Cardiac fibroblast (primary cell): ENCODE measurements at regions not wholly inside any gene's neighbourhood (a gene's known extent, or its start where the extent isn't known, plus 50 kb on each side); places are given as distances from the start of the nearest gene placed in this dataset.

Experiments
- DNase-seq, 2 donors: peaks; one replicate each; pipeline versions ENCODE4 v3.0.0 to v3.0.0-alpha.2; 2010; ENCODE audit warnings: low read depth in 2 of 2
- H3K4me3 ChIP-seq, 2 donors: replicated peaks in 1 of 2; 1 replicate in 1 of 2; 2 replicates in 1 of 2; pipeline ENCODE4 v1.5.1; 2011; ENCODE audit warnings: low read depth in 2 of 2, low read length in 2 of 2, mild to moderate bottlenecking in 2 of 2, moderate library complexity in 1 of 2
- CTCF ChIP-seq: IDR thresholded peaks from one replicate; pipeline ENCODE4 v1.5.1; 2011; ENCODE audit warnings: low read depth, mild to moderate bottlenecking, low read length, inconsistent platforms

DNA sequence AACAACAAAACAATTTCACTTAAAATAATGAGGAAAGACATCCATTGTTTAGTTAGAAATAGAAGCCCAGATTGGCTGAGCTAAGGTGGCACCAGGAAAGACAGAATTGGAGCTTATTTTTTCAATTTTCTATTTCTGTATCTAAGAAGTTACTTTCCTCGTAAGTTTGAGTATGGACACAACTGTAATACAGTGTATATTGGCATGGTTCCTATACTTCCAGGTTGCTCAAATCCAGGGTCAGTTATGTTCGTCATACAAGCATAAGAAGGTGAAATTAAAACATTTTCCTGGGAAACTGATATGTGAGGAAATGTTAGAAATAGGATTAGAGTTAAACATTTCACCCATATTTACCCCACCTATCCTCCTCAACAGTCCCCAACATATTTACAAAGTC lies 170.4 kb upstream of the AGA start:
- TF ChIP-seq CTCF = no peak
- H3K4me3 ChIP-seq = no peak overlapping the region
- no peak for DNase-seq

DNA sequence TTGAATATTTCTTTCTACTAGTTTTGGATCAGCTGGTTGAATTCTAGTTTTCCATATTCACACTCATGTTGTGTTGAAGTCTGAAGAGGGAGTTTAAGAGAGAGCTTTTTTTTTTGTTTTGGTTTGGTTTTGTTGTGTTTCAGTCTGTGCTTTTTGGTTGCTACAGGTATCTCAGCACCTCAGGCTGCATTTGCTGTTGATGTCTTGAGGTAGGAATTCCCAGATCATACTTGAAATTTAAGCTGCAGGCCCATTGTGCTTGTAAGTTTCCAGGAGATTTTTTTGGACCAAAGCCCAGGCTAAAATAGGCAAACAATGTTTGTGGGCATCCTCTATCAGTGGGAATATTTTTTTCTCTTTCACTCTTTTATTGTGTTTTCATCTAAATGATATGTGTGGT lies 190.2 kb upstream of the AGA start:
- no peak overlapping the region for H3K4me3 ChIP-seq
- no peak for DNase-seq
- no peak for TF ChIP-seq CTCF

DNA sequence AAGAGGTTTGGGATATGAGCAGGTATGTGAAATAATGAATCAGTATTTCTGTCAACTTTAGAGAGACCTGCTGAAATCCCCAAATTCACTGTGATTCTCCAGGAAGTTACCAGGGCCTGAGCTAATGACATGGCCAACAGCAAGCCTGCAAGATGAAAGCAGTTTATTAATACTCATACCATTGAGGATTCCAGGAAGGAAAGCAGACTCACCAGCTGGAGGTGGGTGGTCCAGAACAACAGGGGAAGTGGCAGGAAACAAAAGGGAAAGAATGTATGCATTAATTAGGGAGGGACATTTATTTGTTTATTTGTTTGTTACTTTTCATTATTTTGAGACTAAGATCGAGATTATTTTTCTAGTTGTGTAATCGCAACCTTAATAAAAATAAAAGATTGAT lies 196.6 kb upstream of the AGA start:
- TF ChIP-seq CTCF = no peak
- no peak for DNase-seq
- no peak overlapping the region for H3K4me3 ChIP-seq

DNA sequence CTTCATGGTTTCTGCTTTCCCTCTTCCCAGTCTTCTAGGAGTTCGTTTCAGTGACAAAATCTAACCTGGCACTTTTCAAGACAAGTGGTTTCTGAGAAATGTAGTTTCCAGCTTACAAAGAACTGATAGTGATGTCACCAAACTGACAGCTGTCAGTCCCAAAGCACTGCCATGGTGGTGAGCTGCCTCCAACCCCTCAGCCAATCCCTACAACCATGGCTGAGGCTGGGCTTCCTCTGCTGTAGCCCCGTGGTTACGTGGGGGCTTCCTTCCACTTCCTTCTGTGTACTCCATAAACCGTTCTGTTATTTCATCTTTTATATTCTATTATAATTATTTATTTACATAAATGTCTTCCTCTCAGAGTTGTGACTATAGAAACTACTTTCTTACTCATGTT lies 198.6 kb upstream of the AGA start:
- H3K4me3 ChIP-seq = no peak overlapping the region
- DNase-seq = no peak
- TF ChIP-seq CTCF = no peak

DNA sequence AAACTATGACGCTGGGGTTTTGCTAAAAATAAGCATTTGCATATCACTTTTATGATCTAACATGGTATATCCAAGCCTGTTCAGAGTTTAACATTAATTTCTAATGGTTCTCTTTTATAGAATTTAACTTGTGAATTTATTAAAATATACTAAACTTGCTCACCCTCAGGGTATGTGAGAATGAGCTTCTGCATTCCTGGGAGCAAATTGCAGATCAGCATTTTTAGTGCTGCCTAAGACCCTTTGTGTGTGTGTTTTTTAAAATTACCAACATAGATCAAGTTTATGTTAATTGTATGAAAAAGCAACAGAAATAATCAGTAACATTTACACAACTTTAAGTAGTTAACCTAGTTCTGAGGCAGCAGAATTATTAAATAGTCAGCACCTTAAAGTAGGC lies 218.0 kb upstream of the AGA start:
- DNase-seq = no peak
- no peak for TF ChIP-seq CTCF
- H3K4me3 ChIP-seq = no peak overlapping the region

DNA sequence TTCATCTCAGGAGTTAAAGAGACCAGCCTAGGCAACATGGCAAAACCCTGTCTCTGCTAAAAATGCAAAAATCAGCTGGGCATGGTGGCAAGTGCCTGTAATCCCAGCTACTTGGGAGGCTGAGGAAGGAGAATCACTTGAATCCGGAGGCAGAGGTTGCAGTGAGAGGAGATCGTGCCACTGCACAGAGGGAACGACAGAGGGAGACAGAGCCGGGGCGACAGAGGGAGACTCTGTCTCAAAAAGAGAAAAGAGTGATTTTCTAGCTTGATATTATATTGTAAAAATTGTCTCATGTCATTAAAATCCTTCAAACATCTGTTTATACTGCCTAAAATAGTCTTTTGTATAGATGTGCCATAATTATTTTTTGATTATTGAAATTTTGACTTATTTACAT lies 225.4 kb upstream of the AGA start:
- DNase-seq = peak in 1 of 2 donors; percentile 1
- TF ChIP-seq CTCF = peak; percentile 26
- no peak overlapping the region for H3K4me3 ChIP-seq

DNA sequence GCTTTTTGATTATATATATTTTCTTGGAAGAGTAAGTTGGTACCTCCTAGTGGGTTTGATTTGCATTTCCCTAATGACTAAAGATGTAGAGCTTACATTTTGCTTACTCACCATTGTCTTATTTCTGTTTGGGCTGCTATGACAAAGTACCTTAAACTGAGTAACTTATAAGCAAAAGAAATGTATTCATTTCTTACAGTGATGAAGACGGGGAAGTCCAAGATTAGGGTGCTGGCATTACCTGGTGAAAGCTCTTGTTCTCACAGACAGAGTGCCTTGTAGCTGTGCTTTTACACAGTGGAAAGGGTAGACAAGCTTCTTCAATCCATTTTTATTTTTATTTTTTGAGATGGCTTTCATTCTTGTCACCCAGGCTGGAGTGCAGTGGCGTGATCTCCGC lies 229.2 kb upstream of the AGA start:
- no peak for TF ChIP-seq CTCF
- no peak overlapping the region for H3K4me3 ChIP-seq
- no peak for DNase-seq
